WI38 (cell line): ENCODE measurements at regions not wholly inside any gene's neighbourhood (a gene's known extent, or its start where the extent isn't known, plus 50 kb on each side); places are given as distances from the start of the nearest gene placed in this dataset.

Experiments used
- H3K4me3 ChIP-seq: 2 replicates; pipeline ENCODE4 v1.5.1; 2011; ENCODE audit warnings: low read depth, mild to moderate bottlenecking, control low read depth, low read length
- TF ChIP-seq, protein P1 (sequence below): IDR thresholded peaks from 2 replicates; pipeline ENCODE4 v1.5.1; 2012; ENCODE audit warnings: low read depth, mild to moderate bottlenecking, control low read depth, low read length

DNA sequence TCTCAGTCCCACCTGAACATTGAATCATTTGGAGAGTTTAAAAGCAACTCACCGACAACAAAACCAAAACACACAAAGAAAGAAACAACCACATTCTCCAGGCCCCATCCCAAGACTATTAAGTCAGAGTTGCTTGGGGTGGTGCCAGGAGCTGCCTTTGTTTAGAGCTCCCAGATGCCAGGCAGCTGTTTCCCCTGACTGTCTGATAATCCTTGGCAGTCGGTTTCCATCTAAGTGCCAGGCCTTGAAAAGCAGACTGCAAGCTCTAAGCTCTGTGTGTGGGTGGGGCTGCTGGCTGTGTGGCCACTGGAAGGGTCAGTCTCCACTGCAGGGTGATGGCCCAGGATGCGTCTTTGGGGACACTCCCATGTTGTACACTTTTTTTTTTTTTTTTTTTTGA is 255.3 kb upstream of the AGAP1 start:
- no peak overlapping the region for H3K4me3 ChIP-seq
- TF ChIP-seq, protein P1, sequence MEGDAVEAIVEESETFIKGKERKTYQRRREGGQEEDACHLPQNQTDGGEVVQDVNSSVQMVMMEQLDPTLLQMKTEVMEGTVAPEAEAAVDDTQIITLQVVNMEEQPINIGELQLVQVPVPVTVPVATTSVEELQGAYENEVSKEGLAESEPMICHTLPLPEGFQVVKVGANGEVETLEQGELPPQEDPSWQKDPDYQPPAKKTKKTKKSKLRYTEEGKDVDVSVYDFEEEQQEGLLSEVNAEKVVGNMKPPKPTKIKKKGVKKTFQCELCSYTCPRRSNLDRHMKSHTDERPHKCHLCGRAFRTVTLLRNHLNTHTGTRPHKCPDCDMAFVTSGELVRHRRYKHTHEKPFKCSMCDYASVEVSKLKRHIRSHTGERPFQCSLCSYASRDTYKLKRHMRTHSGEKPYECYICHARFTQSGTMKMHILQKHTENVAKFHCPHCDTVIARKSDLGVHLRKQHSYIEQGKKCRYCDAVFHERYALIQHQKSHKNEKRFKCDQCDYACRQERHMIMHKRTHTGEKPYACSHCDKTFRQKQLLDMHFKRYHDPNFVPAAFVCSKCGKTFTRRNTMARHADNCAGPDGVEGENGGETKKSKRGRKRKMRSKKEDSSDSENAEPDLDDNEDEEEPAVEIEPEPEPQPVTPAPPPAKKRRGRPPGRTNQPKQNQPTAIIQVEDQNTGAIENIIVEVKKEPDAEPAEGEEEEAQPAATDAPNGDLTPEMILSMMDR: no peak

DNA sequence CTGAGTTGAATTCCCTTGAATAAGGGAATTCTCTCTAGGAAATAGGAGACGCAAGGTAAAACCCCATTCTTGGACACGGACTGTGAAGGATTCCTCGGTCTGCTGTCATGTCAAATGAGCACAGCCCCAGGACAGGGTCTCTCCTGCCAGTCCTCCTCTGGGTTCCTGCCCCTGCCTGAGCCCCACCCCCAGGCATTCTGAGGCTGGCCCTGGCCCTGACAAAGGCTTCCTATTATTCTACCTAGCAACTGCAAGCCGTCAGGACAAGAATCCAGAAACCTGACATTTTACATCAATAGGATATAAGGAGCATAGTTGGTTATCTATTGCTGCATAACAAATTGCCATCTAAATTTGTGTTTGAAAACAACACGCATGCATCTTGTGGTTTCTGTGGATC is 253.3 kb upstream of the AGAP1 start:
- TF ChIP-seq, protein P1: no peak
- no peak overlapping the region for H3K4me3 ChIP-seq

DNA sequence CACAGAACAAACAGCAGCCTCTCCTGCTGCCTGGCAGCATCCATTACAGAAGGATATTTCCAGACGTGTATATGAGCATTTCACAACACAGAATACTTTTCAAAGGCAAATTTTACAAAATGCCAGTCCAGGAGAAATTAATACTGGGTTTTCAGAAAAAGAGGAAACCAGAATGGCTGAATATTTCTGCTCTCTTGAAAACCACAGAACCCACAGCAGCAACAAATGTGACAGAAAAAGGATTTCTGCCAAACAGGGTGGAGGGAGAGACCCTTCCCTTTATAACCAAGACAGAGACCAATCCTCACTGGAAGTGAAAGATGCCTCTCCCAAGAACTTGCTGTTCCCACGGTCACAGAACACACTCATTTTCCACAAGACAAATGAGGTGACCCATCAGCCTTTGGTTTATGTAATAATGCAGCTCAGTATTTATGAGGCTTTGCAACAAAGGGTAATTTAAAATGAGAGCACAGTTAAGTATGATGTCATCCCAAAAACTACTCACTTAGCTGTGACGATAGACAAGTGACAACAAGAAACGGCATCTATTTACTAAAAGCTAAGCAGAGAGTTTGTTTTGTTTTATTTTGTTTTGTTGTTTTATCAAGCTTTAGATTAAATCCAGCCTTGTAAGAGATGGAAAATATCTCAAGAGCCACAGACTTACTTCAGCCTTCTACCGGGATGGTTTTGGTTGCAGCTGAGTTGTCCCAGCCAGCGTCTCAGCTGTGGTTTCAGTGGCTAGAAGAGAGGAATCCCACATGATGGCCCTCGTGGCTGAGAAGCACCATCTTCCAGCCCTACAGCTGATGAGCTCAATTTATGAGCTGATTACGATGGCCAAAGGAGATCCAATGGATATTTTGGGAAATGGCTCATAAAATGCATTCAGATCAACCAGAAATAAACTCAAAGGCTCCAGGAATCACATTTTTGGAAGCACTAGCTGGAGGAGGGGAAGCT is 249.3 kb upstream of the AGAP1 start:
- TF ChIP-seq, protein P1: no peak
- H3K4me3 ChIP-seq: no peak overlapping the region

DNA sequence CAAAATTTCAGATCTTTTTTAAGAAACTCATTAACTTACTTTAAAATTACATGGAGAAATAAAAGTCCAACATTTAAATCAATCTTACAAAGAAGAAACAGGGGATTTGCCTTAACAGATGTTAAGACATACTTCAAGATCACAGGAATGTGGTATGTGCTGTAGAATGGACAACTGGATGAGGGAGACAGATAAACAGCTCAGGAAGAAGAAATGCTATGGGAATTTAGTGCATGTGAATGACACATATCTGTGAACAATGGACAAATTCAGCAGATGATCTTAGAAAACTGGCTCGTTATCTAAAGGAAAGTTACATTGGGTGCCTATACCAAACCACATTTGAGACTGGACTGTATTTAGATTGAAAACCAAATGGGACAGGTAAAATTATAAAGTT is 246.8 kb upstream of the AGAP1 start:
- no peak overlapping the region for H3K4me3 ChIP-seq
- TF ChIP-seq, protein P1: no peak

DNA sequence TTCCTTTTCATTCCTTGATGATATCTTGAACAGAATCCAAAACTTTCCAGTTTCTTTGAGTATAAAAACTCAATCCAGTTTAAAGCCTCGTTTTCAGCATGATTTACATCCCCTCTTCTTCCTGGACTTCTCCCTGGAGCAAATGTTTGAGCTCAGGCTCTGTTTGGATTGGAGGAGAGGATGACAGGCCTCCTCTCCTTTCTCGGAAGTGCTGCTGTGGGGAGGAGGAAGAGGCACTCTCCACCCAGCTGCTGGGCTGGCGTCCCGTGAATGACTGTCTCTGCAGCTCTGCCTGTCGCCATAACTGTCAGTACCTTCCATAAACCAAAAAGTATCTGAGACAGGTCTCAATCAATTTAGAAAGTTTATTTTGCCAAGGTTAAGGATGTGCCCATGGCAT is 238.2 kb upstream of the AGAP1 start:
- TF ChIP-seq, protein P1: no peak
- no peak overlapping the region for H3K4me3 ChIP-seq

DNA sequence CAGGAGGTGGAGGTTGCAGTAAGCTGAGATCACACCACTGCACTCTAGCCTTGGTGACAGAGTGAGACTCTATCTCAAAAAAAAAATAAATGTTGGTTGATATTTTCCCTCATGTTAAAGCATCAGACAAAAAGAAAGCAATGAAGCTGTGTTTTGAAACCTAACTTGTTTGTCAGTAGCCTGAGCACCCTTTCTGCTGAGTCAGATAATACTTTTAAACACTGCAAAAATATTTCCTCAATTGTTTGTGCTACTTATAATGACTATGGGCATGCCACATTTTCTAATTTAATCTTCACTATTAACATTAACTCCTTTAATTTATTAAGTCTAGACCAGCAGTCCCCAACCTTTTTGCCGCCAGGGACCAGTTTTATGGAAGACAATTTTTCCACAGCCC is 236.3 kb upstream of the AGAP1 start:
- H3K4me3 ChIP-seq: no peak overlapping the region
- TF ChIP-seq, protein P1: no peak

DNA sequence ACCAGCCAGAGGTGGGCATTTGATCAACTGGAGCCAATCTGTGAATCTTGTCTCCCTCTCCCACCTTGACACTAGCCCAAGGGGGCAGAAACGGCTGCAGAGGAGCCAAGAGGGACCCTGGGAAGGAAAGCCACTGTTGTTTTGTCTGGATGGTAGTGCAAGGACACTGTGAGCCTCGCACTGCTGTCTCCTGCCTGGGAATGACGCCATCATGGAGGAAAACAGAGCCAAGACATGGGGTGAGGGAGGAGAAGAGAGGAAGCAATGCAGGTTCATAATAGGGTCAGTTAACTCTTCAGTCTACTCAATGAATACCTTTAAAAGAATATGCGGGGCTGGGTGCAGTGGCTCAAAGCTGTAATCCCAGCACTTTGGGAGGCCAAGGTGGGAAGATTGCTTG is 231.1 kb upstream of the AGAP1 start:
- no peak overlapping the region for H3K4me3 ChIP-seq
- TF ChIP-seq, protein P1: no peak
